ENCODE measurements at regions not wholly inside any gene's neighbourhood (a gene's known extent, or its start where the extent isn't known, plus 50 kb on each side); places are given as distances from the start of the nearest gene placed in this dataset.
"Not testable (repeated sequence)": the region's sequence is repeated elsewhere in the genome, so short reads cannot be mapped to it uniquely, and the experiment has no call there.

- not testable (repeated sequence) for H3K9me3 Mint-ChIP-seq, H3K4me3 Mint-ChIP-seq
These were observed 61.8 kb upstream of the METTL9 start for GRCh38 chr16:21537598-21537997.

GRCh38 chr16:21539107-21539618 is 60.2 kb upstream of the METTL9 start:
- not testable (repeated sequence) for H3K4me3 Mint-ChIP-seq; DNase-seq; H3K27me3 Mint-ChIP-seq (ENCODE audit: low read depth); H3K9me3 Mint-ChIP-seq; ATAC-seq; H3K36me3 Mint-ChIP-seq (ENCODE audit: insufficient read depth)
- peaks cover 21% of the 10 kb centered on the region for H3K4me1 Mint-ChIP-seq (ENCODE audit: low read depth)

More at GRCh38 chr16:21537598-21537997, 61.8 kb upstream of the METTL9 start:
- not testable (repeated sequence) for H3K27me3 Mint-ChIP-seq (ENCODE audit: low read depth); ATAC-seq; H3K36me3 Mint-ChIP-seq (ENCODE audit: insufficient read depth); DNase-seq
- peaks cover 21% of the 10 kb centered on the region for H3K4me1 Mint-ChIP-seq (ENCODE audit: low read depth)

DNA sequence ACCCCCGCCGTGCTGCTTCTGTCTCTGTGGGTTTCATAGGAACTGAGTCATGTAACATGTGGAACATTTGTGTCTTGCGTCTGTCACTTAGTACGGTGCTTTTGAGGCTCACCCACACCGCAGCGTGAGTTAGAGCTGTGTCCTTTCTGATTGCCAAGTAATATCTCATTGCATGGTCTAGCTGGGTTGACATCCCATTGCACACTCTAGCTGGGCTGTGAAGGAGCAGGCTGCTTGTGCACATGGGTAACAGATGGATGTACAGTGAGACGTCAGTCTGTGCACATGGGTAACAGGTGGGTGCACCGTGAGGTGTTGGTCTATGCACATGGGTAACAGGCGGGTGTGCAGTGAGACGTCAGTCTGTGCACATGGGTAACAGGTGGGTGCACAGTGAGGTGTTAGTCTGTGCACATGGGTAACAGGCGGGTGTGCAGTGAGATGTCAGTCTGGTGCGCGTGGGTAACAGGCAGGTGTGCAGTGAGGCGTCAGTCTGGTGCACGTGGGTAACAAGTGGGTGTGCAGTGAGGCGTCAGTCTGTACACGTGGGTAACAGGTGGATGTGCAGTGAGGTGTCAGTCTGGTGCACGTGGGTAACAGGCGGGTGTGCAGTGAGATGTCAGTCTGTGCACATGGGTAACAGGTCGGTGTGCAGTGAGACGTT is 58.5 kb upstream of the METTL9 start:
- H3K4me3 Mint-ChIP-seq, result peak overlapping the region; percentile 1
- peaks cover 21% of the 10 kb centered on the region for H3K4me1 Mint-ChIP-seq (ENCODE audit: low read depth)
- ATAC-seq (peak; percentile 97 to 98), DNase-seq (peak; percentile 55)
- not testable (repeated sequence) for H3K27me3 Mint-ChIP-seq (ENCODE audit: low read depth); H3K9me3 Mint-ChIP-seq; H3K36me3 Mint-ChIP-seq (ENCODE audit: insufficient read depth)

DNA sequence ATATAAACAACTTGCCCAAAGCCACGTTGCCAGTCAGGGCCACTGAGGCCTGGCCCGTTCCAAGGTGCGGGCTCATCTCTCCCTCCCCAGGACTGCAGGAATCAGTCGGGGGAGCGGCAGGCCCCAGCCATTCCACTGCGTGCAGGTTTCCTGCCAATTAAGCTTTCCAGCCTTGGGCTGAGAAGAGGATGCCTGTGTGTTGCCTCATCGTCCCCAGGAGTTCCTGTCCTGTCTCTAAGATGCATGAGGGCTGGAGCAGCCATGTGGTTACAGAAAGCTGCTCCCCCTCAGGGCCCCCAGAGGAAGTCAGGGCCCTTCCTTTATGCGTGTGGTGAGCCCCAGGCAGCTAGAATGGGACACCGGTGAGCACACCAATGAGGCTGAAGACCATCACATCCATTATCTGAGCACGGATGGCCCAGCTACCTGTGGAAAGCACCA is 57.7 kb upstream of the METTL9 start:
- not testable (repeated sequence) for H3K36me3 Mint-ChIP-seq (ENCODE audit: insufficient read depth)
- H3K4me1 Mint-ChIP-seq (ENCODE audit: low read depth), result peaks cover 21% of the 10 kb centered on the region

DNA sequence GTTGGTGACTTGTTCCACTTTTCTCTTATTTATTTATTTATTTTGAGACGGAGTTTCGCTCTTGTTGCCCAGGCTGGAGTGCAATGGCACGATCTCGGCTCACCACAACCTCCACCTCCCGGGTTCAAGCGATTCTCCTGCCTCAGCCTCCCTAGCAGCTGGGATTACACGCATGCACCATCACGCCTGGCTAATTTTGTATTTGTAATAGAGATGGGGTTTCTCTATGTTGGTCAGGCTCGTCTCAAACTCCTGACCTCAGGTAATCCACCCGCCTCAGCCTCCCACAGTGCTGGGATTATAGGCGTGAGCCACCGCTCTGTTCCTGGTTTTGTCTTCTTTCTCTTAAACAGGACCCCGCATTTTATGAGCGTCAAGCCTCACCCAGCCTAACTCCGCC is 57.3 kb upstream of the METTL9 start:
- not testable (repeated sequence) for H3K9me3 Mint-ChIP-seq; H3K4me3 Mint-ChIP-seq; H3K36me3 Mint-ChIP-seq (ENCODE audit: insufficient read depth); DNase-seq; H3K27me3 Mint-ChIP-seq (ENCODE audit: low read depth); ATAC-seq
- H3K4me1 Mint-ChIP-seq (ENCODE audit: low read depth), result peaks cover 21% of the 10 kb centered on the region

More for the DNA sequence above, 57.7 kb upstream of the METTL9 start:
- H3K27me3 Mint-ChIP-seq (ENCODE audit: low read depth); DNase-seq; H3K4me3 Mint-ChIP-seq; H3K9me3 Mint-ChIP-seq; ATAC-seq: not testable (repeated sequence)

GRCh38 chr16:21542491-21543124 is 56.8 kb upstream of the METTL9 start:
- not testable (repeated sequence) for H3K4me3 Mint-ChIP-seq; ATAC-seq; H3K36me3 Mint-ChIP-seq (ENCODE audit: insufficient read depth); H3K27me3 Mint-ChIP-seq (ENCODE audit: low read depth); H3K9me3 Mint-ChIP-seq; DNase-seq
- peaks cover 21% of the 10 kb centered on the region for H3K4me1 Mint-ChIP-seq (ENCODE audit: low read depth)

- H3K27me3 Mint-ChIP-seq (ENCODE audit: low read depth); H3K36me3 Mint-ChIP-seq (ENCODE audit: insufficient read depth); H3K4me3 Mint-ChIP-seq; ATAC-seq; H3K9me3 Mint-ChIP-seq; DNase-seq: not testable (repeated sequence)
- H3K4me1 Mint-ChIP-seq (ENCODE audit: low read depth), result peaks cover 21% of the 10 kb centered on the region
These were observed 56.1 kb upstream of the METTL9 start for GRCh38 chr16:21543151-21543836.

DNA sequence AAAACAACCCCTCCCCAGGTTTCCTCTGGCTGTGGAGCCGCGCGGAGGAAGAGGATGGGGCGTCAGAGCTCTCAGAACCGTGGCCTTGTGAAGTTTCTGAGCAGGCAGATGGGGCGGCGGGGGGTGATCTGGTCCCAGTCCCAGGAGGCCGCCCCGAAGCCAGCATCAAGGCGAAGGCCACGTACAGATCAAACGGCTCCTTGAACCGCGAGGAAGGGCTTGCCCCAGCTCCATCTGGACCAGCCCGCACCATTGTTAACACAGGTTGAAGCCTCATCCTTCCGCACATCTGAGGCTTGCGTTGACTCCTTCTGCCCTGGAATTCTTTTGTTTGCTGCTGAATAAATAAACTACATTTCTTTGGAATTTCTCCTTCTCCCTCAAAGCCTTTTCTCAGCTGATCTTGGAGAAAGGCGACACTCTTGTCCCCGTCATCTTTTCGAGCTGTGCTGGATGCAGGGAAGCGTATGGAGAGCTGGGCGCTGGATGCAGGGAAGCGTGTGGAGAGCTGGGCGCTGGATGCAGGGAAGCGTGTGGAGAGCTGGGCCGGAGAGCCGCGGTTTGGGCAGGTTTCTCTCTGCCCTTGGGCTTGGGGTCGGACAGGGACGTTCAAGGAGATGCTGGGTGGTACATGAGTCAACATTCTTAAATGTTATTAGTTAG is 53.6 kb upstream of the METTL9 start:
- H3K36me3 Mint-ChIP-seq (ENCODE audit: insufficient read depth); H3K4me3 Mint-ChIP-seq; H3K27me3 Mint-ChIP-seq (ENCODE audit: low read depth); DNase-seq; H3K4me1 Mint-ChIP-seq (ENCODE audit: low read depth); ATAC-seq; H3K9me3 Mint-ChIP-seq: not testable (repeated sequence)

DNA sequence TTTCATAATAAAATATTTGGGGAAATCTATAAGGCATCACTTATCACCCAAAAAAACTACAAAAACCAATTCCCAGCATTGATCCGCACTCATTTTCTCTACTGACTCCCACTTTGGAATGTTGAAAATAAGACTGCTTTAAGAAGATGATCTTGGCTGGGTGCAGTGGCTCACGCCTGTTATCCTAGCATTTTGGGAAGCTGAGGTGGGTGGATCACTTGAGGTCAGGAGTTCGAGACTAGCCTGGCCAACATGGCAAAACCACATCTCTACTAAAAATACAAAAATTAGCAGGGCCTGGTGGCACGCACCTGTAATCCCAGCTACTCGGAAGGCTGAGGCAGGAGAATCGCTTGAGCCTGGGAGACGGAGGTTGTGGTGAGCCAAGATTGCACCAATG is 50.0 kb upstream of the METTL9 start:
- H3K36me3 Mint-ChIP-seq (ENCODE audit: insufficient read depth); H3K4me3 Mint-ChIP-seq; DNase-seq; H3K4me1 Mint-ChIP-seq (ENCODE audit: low read depth); ATAC-seq; H3K27me3 Mint-ChIP-seq (ENCODE audit: low read depth); H3K9me3 Mint-ChIP-seq: not testable (repeated sequence)

All from activated T-cell treated with anti-CD3 and anti-CD28 coated beads, Interleukin-2, amount 50 U/mL, for 4 hours (primary cell).